ENCODE measurements at regions not wholly inside any gene's neighbourhood (a gene's known extent, or its start where the extent isn't known, plus 50 kb on each side); places are given as distances from the start of the nearest gene placed in this dataset.

- Mint-ChIP-seq H3K27ac (no peak overlapping the region), H3K36me3 (no peaks in the 10 kb centered on the region), H3K27me3 (no peaks in the 10 kb centered on the region), H3K4me1 (no peaks in the 10 kb centered on the region), H3K9me3 (no peaks in the 10 kb centered on the region), H3K4me3 (no peak overlapping the region)
- WGBS (ENCODE audit: insufficient coverage) = 86% methylated on average over 4 of the region's 6 CpGs
- no peak for ATAC-seq (replicated peaks in 1 of 4)
- no peaks in the 10 kb centered on the region for H3K36me3 ChIP-seq (ENCODE audit: control insufficient read depth in 2 of 2, extremely low read depth in 1 of 2, insufficient read depth in 1 of 2, low read length in 1 of 2)
- no peaks in the 10 kb centered on the region for H3K4me1 ChIP-seq (ENCODE audit: control insufficient read depth in 1 of 2, extremely low read depth in 1 of 2, insufficient read depth in 2 of 2, low read length in 2 of 2)
- no peak overlapping the region for H3K4me3 ChIP-seq (ENCODE audit: control insufficient read depth in 1 of 2, extremely low read depth in 1 of 2, low read length in 1 of 2)
- ChIA-PET POLR2A (no interaction called here), CTCF (interaction anchor here in 1 of 2 donors (1.0 kb wide), 1 partner anchor 265 kb away, joined by 3 read pairs; no protein-coding TSS in a partner anchor)
- no peaks in the 10 kb centered on the region for H3K9me3 ChIP-seq
- no peak for DNase-seq
- H3K27me3 ChIP-seq (replicated peaks in 1 of 2; ENCODE audit: control insufficient read depth in 2 of 2, extremely low read depth in 1 of 2, insufficient read depth in 2 of 2, low read length in 1 of 2) = peaks cover 0 to 3% of the 10 kb centered on the region in 2 experiments
- no peak overlapping the region for H3K27ac ChIP-seq (ENCODE audit: low read length)
Observed at GRCh38 chr2:126512026-126512425, 143.9 kb upstream of the GYPC start.

- no peak for ATAC-seq (replicated peaks in 1 of 4)
Observed at GRCh38 chr2:126513033-126513432, 142.9 kb upstream of the GYPC start.

GRCh38 chr2:126515471-126515870, 140.5 kb upstream of the GYPC start:
- Histone ChIP-seq H3K36me3 (ENCODE audit: control insufficient read depth in 2 of 2, extremely low read depth in 1 of 2, insufficient read depth in 1 of 2, low read length in 1 of 2) (no peaks in the 10 kb centered on the region), H3K4me3 (ENCODE audit: control insufficient read depth in 1 of 2, extremely low read depth in 1 of 2, low read length in 1 of 2) (no peak overlapping the region), H3K4me1 (ENCODE audit: control insufficient read depth in 1 of 2, extremely low read depth in 1 of 2, insufficient read depth in 2 of 2, low read length in 2 of 2) (no peaks in the 10 kb centered on the region), H3K27ac (ENCODE audit: low read length) (no peak overlapping the region), H3K27me3 (replicated peaks in 1 of 2; ENCODE audit: control insufficient read depth in 2 of 2, extremely low read depth in 1 of 2, insufficient read depth in 2 of 2, low read length in 1 of 2) (peaks cover 0 to 7% of the 10 kb centered on the region in 2 experiments), H3K9me3 (no peaks in the 10 kb centered on the region)
- ATAC-seq (replicated peaks in 1 of 4) (no peak), DNase-seq (no peak)
- POLR2A ChIA-PET = no interaction called here
- H3K27ac Mint-ChIP-seq = no peak overlapping the region
- no peaks in the 10 kb centered on the region for H3K36me3 Mint-ChIP-seq
- no CpG with 5 or more reads among the region's 2 CpGs for WGBS (ENCODE audit: insufficient coverage)
- peaks cover 6 to 8% of the 10 kb centered on the region in 2 donors for H3K27me3 Mint-ChIP-seq
- no peaks in the 10 kb centered on the region for H3K4me1 Mint-ChIP-seq
- no peaks in the 10 kb centered on the region for H3K9me3 Mint-ChIP-seq
- CTCF ChIA-PET = interaction anchor here in 1 of 2 donors (1.1 kb wide), 1 partner anchor 12 kb away, joined by 3 read pairs; no protein-coding TSS in a partner anchor
- H3K4me3 Mint-ChIP-seq = no peak overlapping the region

More at GRCh38 chr2:126513033-126513432, 142.9 kb upstream of the GYPC start:
- H3K4me1 ChIP-seq (ENCODE audit: control insufficient read depth in 1 of 2, extremely low read depth in 1 of 2, insufficient read depth in 2 of 2, low read length in 2 of 2) = no peaks in the 10 kb centered on the region
- peaks cover 0 to 4% of the 10 kb centered on the region in 2 experiments for H3K27me3 ChIP-seq (replicated peaks in 1 of 2; ENCODE audit: control insufficient read depth in 2 of 2, extremely low read depth in 1 of 2, insufficient read depth in 2 of 2, low read length in 1 of 2)
- CTCF ChIA-PET = no interaction called here
- POLR2A ChIA-PET = no interaction called here
- no peaks in the 10 kb centered on the region for H3K9me3 Mint-ChIP-seq
- WGBS (ENCODE audit: insufficient coverage) = 67% methylated on average over 1 of the region's 4 CpGs
- no peaks in the 10 kb centered on the region for H3K9me3 ChIP-seq
- peaks cover 0 to 3% of the 10 kb centered on the region in 2 donors for H3K27me3 Mint-ChIP-seq
- no peak overlapping the region for H3K27ac ChIP-seq (ENCODE audit: low read length)
- no peak overlapping the region for H3K27ac Mint-ChIP-seq
- DNase-seq = no peak
- no peaks in the 10 kb centered on the region for H3K36me3 ChIP-seq (ENCODE audit: control insufficient read depth in 2 of 2, extremely low read depth in 1 of 2, insufficient read depth in 1 of 2, low read length in 1 of 2)
- no peak overlapping the region for H3K4me3 Mint-ChIP-seq
- no peaks in the 10 kb centered on the region for H3K4me1 Mint-ChIP-seq
- no peaks in the 10 kb centered on the region for H3K36me3 Mint-ChIP-seq
- H3K4me3 ChIP-seq (ENCODE audit: control insufficient read depth in 1 of 2, extremely low read depth in 1 of 2, low read length in 1 of 2) = no peak overlapping the region

- POLR2A ChIA-PET = no interaction called here
Observed at GRCh38 chr2:126518196-126518595, 137.8 kb upstream of the GYPC start.

GRCh38 chr2:126527836-126528490, 128.0 kb upstream of the GYPC start:
- DNase-seq = peak; percentile 42 to 82 (median 68)
- peak; percentile 69 to 78 (median 70) for ATAC-seq (replicated peaks in 1 of 4)
- Mint-ChIP-seq H3K27me3 (peaks cover 0 to 1% of the 10 kb centered on the region in 2 donors), H3K4me1 (no peaks in the 10 kb centered on the region), H3K9me3 (no peaks in the 10 kb centered on the region), H3K36me3 (no peaks in the 10 kb centered on the region), H3K27ac (no peak overlapping the region), H3K4me3 (no peak overlapping the region)
- POLR2A ChIA-PET = no interaction called here
- no peaks in the 10 kb centered on the region for H3K9me3 ChIP-seq
- H3K27me3 ChIP-seq (replicated peaks in 1 of 2; ENCODE audit: control insufficient read depth in 2 of 2, extremely low read depth in 1 of 2, insufficient read depth in 2 of 2, low read length in 1 of 2) = no peaks in the 10 kb centered on the region
- no peaks in the 10 kb centered on the region for H3K4me1 ChIP-seq (ENCODE audit: control insufficient read depth in 1 of 2, extremely low read depth in 1 of 2, insufficient read depth in 2 of 2, low read length in 2 of 2)
- no peak overlapping the region for H3K27ac ChIP-seq (ENCODE audit: low read length)
- WGBS (ENCODE audit: insufficient coverage) = 74% methylated on average over 7 of the region's 8 CpGs
- H3K36me3 ChIP-seq (ENCODE audit: control insufficient read depth in 2 of 2, extremely low read depth in 1 of 2, insufficient read depth in 1 of 2, low read length in 1 of 2) = no peaks in the 10 kb centered on the region
- no peak overlapping the region for H3K4me3 ChIP-seq (ENCODE audit: control insufficient read depth in 1 of 2, extremely low read depth in 1 of 2, low read length in 1 of 2)
- CTCF ChIA-PET = interaction anchor here (0.5 to 7.2 kb wide), 43 partner anchors 8 to 444 kb away, joined by 3 to 103 read pairs (median 4); no protein-coding TSS in a partner anchor

More at GRCh38 chr2:126518196-126518595, 137.8 kb upstream of the GYPC start:
- H3K4me1 ChIP-seq (ENCODE audit: control insufficient read depth in 1 of 2, extremely low read depth in 1 of 2, insufficient read depth in 2 of 2, low read length in 2 of 2) = no peaks in the 10 kb centered on the region
- no peaks in the 10 kb centered on the region for H3K9me3 Mint-ChIP-seq
- peaks cover 8 to 10% of the 10 kb centered on the region in 2 donors for H3K27me3 Mint-ChIP-seq
- H3K27ac Mint-ChIP-seq = no peak overlapping the region
- no peak overlapping the region for H3K27ac ChIP-seq (ENCODE audit: low read length)
- no peaks in the 10 kb centered on the region for H3K4me1 Mint-ChIP-seq
- DNase-seq (no peak), ATAC-seq (replicated peaks in 1 of 4) (no peak)
- no peak overlapping the region for H3K4me3 Mint-ChIP-seq
- H3K4me3 ChIP-seq (ENCODE audit: control insufficient read depth in 1 of 2, extremely low read depth in 1 of 2, low read length in 1 of 2) = no peak overlapping the region
- CTCF ChIA-PET = interaction anchor here (1.0 to 1.4 kb wide), 2 partner anchors 10 kb away, joined by 3 to 4 read pairs; no protein-coding TSS in a partner anchor
- 29% methylated on average over 1 of the region's 2 CpGs for WGBS (ENCODE audit: insufficient coverage)
- H3K9me3 ChIP-seq = no peaks in the 10 kb centered on the region
- H3K36me3 Mint-ChIP-seq = no peaks in the 10 kb centered on the region
- H3K27me3 ChIP-seq (replicated peaks in 1 of 2; ENCODE audit: control insufficient read depth in 2 of 2, extremely low read depth in 1 of 2, insufficient read depth in 2 of 2, low read length in 1 of 2) = peaks cover 0 to 7% of the 10 kb centered on the region in 2 experiments
- no peaks in the 10 kb centered on the region for H3K36me3 ChIP-seq (ENCODE audit: control insufficient read depth in 2 of 2, extremely low read depth in 1 of 2, insufficient read depth in 1 of 2, low read length in 1 of 2)

- Mint-ChIP-seq H3K27ac (no peak overlapping the region), H3K27me3 (peaks cover 10 to 13% of the 10 kb centered on the region in 2 donors), H3K4me1 (peaks cover 4 to 6% (median 4%) of the 10 kb centered on the region in 3 donors), H3K4me3 (no peak overlapping the region), H3K9me3 (no peaks in the 10 kb centered on the region), H3K36me3 (no peaks in the 10 kb centered on the region)
- no peak overlapping the region for H3K4me3 ChIP-seq (ENCODE audit: control insufficient read depth in 1 of 2, extremely low read depth in 1 of 2, low read length in 1 of 2)
- H3K27me3 ChIP-seq (replicated peaks in 1 of 2; ENCODE audit: control insufficient read depth in 2 of 2, extremely low read depth in 1 of 2, insufficient read depth in 2 of 2, low read length in 1 of 2) = peaks cover 0 to 6% of the 10 kb centered on the region in 2 experiments
- no CpG with 5 or more reads among the region's 3 CpGs for WGBS (ENCODE audit: insufficient coverage)
- ATAC-seq (replicated peaks in 1 of 4) (no peak), DNase-seq (no peak)
- no peak overlapping the region for H3K27ac ChIP-seq (ENCODE audit: low read length)
- no peaks in the 10 kb centered on the region for H3K36me3 ChIP-seq (ENCODE audit: control insufficient read depth in 2 of 2, extremely low read depth in 1 of 2, insufficient read depth in 1 of 2, low read length in 1 of 2)
- H3K4me1 ChIP-seq (ENCODE audit: control insufficient read depth in 1 of 2, extremely low read depth in 1 of 2, insufficient read depth in 2 of 2, low read length in 2 of 2) = no peaks in the 10 kb centered on the region
- ChIA-PET CTCF (interaction anchor here (1.0 to 7.2 kb wide), 2 partner anchors 9 to 245 kb away, joined by 3 to 103 read pairs; no protein-coding TSS in a partner anchor), POLR2A (interaction anchor here in 1 of 2 donors (0.7 kb wide), 1 partner anchor 441 kb away, joined by 3 read pairs; no protein-coding TSS in a partner anchor)
- no peaks in the 10 kb centered on the region for H3K9me3 ChIP-seq
Observed at GRCh38 chr2:126531029-126531428, 124.9 kb upstream of the GYPC start.
